Glutamatergic neuron (in vitro differentiated cells): ENCODE measurements at regions not wholly inside any gene's neighbourhood (a gene's known extent, or its start where the extent isn't known, plus 50 kb on each side); places are given as distances from the start of the nearest gene placed in this dataset.

ENCODE experiments used
- DNase-seq: peaks from one replicate; pipeline ENCODE4 v3.0.0; 2022
- H3K27ac Mint-ChIP-seq: one replicate; pipeline ENCODE4 v1.8.0; 2020; ENCODE audit warnings: mild to moderate bottlenecking, mixed read lengths, inconsistent platforms; ENCODE audit not compliant: unreplicated experiment
- H3K27me3 Mint-ChIP-seq: one replicate; pipeline ENCODE4 v1.8.0; 2020; ENCODE audit warnings: mild to moderate bottlenecking, moderate library complexity, mixed read lengths, inconsistent platforms; ENCODE audit not compliant: unreplicated experiment
- H3K36me3 Mint-ChIP-seq: one replicate; pipeline ENCODE4 v1.8.0; 2020; ENCODE audit warnings: mild to moderate bottlenecking, mixed read lengths, inconsistent platforms; ENCODE audit not compliant: unreplicated experiment
- H3K4me1 Mint-ChIP-seq: one replicate; pipeline ENCODE4 v1.8.0; 2020; ENCODE audit warnings: mild to moderate bottlenecking, low read depth, mixed read lengths, inconsistent platforms; ENCODE audit not compliant: unreplicated experiment
- H3K4me3 Mint-ChIP-seq: one replicate; pipeline ENCODE4 v1.8.0; 2020; ENCODE audit warnings: mild to moderate bottlenecking, mixed read lengths, inconsistent platforms; ENCODE audit not compliant: unreplicated experiment
- H3K9me3 Mint-ChIP-seq: one replicate; pipeline ENCODE4 v1.8.0; 2020; ENCODE audit warnings: mild to moderate bottlenecking, moderate library complexity, mixed read lengths, inconsistent platforms; ENCODE audit not compliant: unreplicated experiment
- TF ChIP-seq, protein P1 (sequence below): fragments of 200-600 bp; sonication (generic); IDR thresholded peaks from one replicate; pipeline ENCODE4 v1.5.0; 2021; ENCODE audit not compliant: partially characterized antibody, unreplicated experiment

DNA sequence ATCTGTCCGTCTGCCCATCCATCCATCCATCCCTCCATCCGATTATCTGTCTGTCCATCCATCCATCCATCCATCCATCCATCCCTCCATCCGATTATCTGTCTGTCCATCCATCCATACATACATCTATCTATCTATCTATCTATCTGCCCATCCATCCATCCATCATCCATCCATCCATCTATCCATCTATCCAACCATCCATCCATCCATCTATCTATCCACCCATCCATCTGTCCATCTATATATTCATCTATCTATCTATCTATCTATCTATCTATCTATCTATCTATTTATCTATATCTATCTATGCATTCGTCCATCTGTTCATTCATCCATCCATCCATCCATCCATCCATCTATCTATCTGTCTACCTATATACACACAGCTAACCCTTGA lies 471.1 kb upstream of the ZNF507 start:
- H3K27ac Mint-ChIP-seq, result no peak overlapping the region
- no peaks in the 10 kb centered on the region for H3K27me3 Mint-ChIP-seq
- no peaks in the 10 kb centered on the region for H3K36me3 Mint-ChIP-seq
- no peak for DNase-seq
- no peak overlapping the region for H3K4me3 Mint-ChIP-seq
- H3K9me3 Mint-ChIP-seq, result no peaks in the 10 kb centered on the region
- H3K4me1 Mint-ChIP-seq, result no peaks in the 10 kb centered on the region
- TF ChIP-seq, protein P1, sequence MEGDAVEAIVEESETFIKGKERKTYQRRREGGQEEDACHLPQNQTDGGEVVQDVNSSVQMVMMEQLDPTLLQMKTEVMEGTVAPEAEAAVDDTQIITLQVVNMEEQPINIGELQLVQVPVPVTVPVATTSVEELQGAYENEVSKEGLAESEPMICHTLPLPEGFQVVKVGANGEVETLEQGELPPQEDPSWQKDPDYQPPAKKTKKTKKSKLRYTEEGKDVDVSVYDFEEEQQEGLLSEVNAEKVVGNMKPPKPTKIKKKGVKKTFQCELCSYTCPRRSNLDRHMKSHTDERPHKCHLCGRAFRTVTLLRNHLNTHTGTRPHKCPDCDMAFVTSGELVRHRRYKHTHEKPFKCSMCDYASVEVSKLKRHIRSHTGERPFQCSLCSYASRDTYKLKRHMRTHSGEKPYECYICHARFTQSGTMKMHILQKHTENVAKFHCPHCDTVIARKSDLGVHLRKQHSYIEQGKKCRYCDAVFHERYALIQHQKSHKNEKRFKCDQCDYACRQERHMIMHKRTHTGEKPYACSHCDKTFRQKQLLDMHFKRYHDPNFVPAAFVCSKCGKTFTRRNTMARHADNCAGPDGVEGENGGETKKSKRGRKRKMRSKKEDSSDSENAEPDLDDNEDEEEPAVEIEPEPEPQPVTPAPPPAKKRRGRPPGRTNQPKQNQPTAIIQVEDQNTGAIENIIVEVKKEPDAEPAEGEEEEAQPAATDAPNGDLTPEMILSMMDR, result no peak

DNA sequence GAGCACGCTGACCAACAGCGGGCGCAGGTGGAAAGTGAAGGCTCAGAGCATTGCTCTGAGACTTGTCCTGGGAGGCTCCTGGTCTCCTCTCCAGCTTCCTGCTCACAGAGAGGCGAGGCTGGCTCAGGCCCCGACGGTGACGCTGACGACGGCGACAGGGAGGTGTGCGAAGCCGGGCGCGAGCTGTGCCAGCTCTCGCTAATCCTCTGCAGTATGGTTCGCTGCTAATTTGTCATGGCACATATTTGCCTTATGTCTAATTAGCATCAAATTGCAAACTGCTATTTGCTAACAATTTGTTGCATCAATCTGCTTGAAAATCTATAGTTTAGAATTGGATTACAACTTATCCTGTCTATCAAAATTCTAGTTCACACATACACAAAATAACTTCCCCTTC lies 469.8 kb upstream of the ZNF507 start:
- H3K4me1 Mint-ChIP-seq, result peaks cover 4% of the 10 kb centered on the region
- DNase-seq, result no peak
- H3K9me3 Mint-ChIP-seq, result no peaks in the 10 kb centered on the region
- no peaks in the 10 kb centered on the region for H3K36me3 Mint-ChIP-seq
- TF ChIP-seq, protein P1, result no peak
- H3K27me3 Mint-ChIP-seq, result peaks cover 3% of the 10 kb centered on the region
- H3K4me3 Mint-ChIP-seq, result no peak overlapping the region
- no peak overlapping the region for H3K27ac Mint-ChIP-seq

DNA sequence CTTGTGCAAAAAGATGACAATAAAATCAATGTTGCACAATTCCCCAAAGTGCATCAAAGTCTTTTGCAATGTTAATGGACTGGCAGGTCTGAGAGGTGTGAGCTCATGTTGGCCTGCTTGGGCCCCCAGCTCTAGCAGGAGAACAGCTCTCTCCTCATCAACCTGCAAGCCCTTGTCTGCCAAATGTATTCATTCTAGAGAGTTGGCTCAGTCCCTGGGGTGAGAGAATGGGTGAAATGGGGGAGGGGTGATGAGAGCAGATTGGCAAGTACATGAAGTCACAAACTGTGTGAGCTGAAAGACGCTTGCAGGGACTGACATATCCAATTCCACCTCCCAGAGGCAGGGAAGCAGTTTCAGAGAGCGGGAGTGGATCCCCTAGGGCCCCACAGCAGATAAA lies 465.1 kb upstream of the ZNF507 start:
- TF ChIP-seq, protein P1, result no peak
- Mint-ChIP-seq H3K27me3 (peaks cover 3% of the 10 kb centered on the region), H3K4me3 (no peak overlapping the region), H3K9me3 (peaks cover 2% of the 10 kb centered on the region), H3K4me1 (peaks cover 11% of the 10 kb centered on the region), H3K27ac (no peak overlapping the region), H3K36me3 (no peaks in the 10 kb centered on the region)
- peak; percentile 31 for DNase-seq

DNA sequence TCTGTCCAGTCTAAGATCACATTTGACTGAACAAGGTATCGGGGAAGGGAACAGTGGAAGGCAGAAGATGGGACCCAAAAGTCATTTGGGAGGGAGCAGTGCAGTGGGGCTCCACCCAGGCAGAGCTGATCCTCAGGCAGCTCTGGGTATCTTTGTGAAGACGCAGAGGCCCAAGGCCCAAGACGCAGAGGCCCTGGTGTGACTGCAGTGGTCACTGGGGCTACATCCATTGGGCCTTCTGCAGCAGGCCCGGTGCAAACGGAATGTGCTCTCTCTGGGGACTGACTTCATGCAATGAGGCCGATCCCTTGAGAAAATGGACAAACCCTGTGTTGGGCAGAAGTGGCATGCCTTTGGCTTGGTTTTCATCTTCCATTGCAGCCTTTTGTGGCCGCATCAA lies 463.4 kb upstream of the ZNF507 start:
- peaks cover 2% of the 10 kb centered on the region for H3K9me3 Mint-ChIP-seq
- DNase-seq, result no peak
- no peak overlapping the region for H3K27ac Mint-ChIP-seq
- H3K4me1 Mint-ChIP-seq, result peaks cover 11% of the 10 kb centered on the region
- H3K4me3 Mint-ChIP-seq, result no peak overlapping the region
- TF ChIP-seq, protein P1, result no peak
- H3K36me3 Mint-ChIP-seq, result no peaks in the 10 kb centered on the region
- H3K27me3 Mint-ChIP-seq, result peaks cover 3% of the 10 kb centered on the region

DNA sequence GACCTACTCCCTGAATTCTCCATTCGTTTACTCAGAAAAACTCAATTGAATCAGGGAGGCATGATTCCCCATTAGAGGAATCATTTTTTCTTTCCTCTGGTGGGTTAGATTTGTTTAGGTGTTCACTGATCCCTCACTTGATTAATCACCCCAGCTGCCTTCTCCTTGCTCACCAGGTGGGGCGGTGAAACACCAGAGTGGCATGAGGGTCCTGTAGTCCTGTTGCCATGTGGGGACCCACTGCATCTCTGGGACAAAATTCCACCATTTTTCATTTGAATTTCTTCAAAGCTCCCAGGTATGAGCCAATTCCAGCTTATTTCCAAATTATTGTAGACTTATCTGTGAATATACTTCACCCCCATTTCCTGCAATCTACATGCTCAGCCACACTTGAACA lies 462.7 kb upstream of the ZNF507 start:
- Mint-ChIP-seq H3K36me3 (no peaks in the 10 kb centered on the region), H3K27ac (no peak overlapping the region), H3K9me3 (peaks cover 2% of the 10 kb centered on the region), H3K4me1 (peaks cover 11% of the 10 kb centered on the region), H3K4me3 (no peak overlapping the region), H3K27me3 (peaks cover 3% of the 10 kb centered on the region)
- no peak for DNase-seq
- TF ChIP-seq, protein P1, result no peak
